ENCODE measurements at regions not wholly inside any gene's neighbourhood (a gene's known extent, or its start where the extent isn't known, plus 50 kb on each side); places are given as distances from the start of the nearest gene placed in this dataset.

- ChIA-PET CTCF (interaction anchor here (0.7 kb wide), 1 partner anchor 9 kb away, joined by 3 read pairs; no protein-coding TSS in a partner anchor), POLR2A (no interaction called here)
- intact Hi-C loops (cut with micrococcal nuclease) (no loop called here), dilution Hi-C loops (cut with MboI; ENCODE audit: extremely low pct_ligation_motif_present, low sequenced_read_pairs) (no loop called here)
- H3K36me3 ChIP-seq (ENCODE audit: control insufficient read depth in 2 of 2, extremely low read depth in 1 of 2, insufficient read depth in 2 of 2, low read length in 2 of 2) = no peaks in the 10 kb centered on the region
- H3K79me2 ChIP-seq (ENCODE audit: control insufficient read depth, insufficient read depth, low read length) = no peaks in the 10 kb centered on the region
- peaks cover 4% of the 10 kb centered on the region for H3K4me1 ChIP-seq (ENCODE audit: control insufficient read depth, extremely low read depth, insufficient read depth, low read length)
- no peak overlapping the region for H2AFZ ChIP-seq (ENCODE audit: low read depth, low read length)
- H3K4me2 ChIP-seq (ENCODE audit: insufficient read depth, low read length) = no peak overlapping the region
- no peaks in the 10 kb centered on the region for H4K20me1 ChIP-seq (replicated peaks; ENCODE audit: control insufficient read depth, extremely low read depth, insufficient read depth, low read length)
- H3K9me3 ChIP-seq (replicated peaks; ENCODE audit: control insufficient read depth, insufficient read depth, low read length) = no peaks in the 10 kb centered on the region
- no peaks in the 10 kb centered on the region for H3K9me1 ChIP-seq (replicated peaks; ENCODE audit: control insufficient read depth, extremely low read depth, insufficient read depth, low read length)
- no peak overlapping the region for H3K4me3 ChIP-seq (replicated peaks in 1 of 3; ENCODE audit: insufficient read depth in 1 of 3, low read depth in 1 of 3, low read length in 3 of 3)
- no peak overlapping the region for H3K27ac ChIP-seq (ENCODE audit: insufficient read depth, low read depth, low read length)
- no peaks in the 10 kb centered on the region for H3K27me3 ChIP-seq (ENCODE audit: control insufficient read depth in 2 of 2, insufficient read depth in 2 of 2, low read length in 2 of 2)
- FAIRE-seq = no peak
- no peak overlapping the region for H3K9ac ChIP-seq (replicated peaks; ENCODE audit: extremely low read depth, insufficient read depth, low read length)
- BruUV-seq (replicated peaks) = no TSS peak
- no peak for DNase-seq (ENCODE audit: low read depth, low spot score)
- TF ChIP-seq EZH2 (IDR thresholded peaks at IDR 0.05; ENCODE audit: borderline replicate concordance, low read depth, low read length, severe bottlenecking) (no peak), POLR2A (IDR thresholded peaks at IDR 0.05; ENCODE audit: low read depth, low read length) (no peak), POLR2AphosphoS5 (IDR thresholded peaks at IDR 0.05; ENCODE audit: insufficient read depth, low read depth, low read length) (no peak), JUN (IDR thresholded peaks at IDR 0.05; ENCODE audit: borderline replicate concordance, insufficient read depth, insufficient read length, low read depth) (no peak), CTCF (IDR thresholded peaks at IDR 0.05; ENCODE audit: extremely low read depth in 1 of 2, insufficient read depth in 1 of 2, low read depth in 1 of 2, low read length in 2 of 2) (no peak), GATA2 (IDR thresholded peaks at IDR 0.05; ENCODE audit: insufficient read depth, insufficient read length, low read depth, low read length) (no peak), MAX (IDR thresholded peaks at IDR 0.05; ENCODE audit: insufficient read depth, insufficient read length) (no peak), MYC (IDR thresholded peaks at IDR 0.05; ENCODE audit: low read depth, low read length) (no peak)
These were observed 242.9 kb downstream of the TBX18 start for GRCh38 chr6:84521511-84521910.
